Type B pancreatic cell (in vitro differentiated cells): ENCODE measurements at regions not wholly inside any gene's neighbourhood (a gene's known extent, or its start where the extent isn't known, plus 50 kb on each side); places are given as distances from the start of the nearest gene placed in this dataset.
"Not testable (repeated sequence)": the region's sequence is repeated elsewhere in the genome, so short reads cannot be mapped to it uniquely, and the experiment has no call there.

Source experiments
- DNase-seq: peaks from one replicate; pipeline ENCODE4 v3.0.0; 2021; ENCODE audit warnings: mixed read lengths; ENCODE audit not compliant: unreplicated experiment; ENCODE audit errors: extremely low spot score
- H3K27ac Mint-ChIP-seq: 2 replicates; pipeline ENCODE4 v1.8.0; 2021; ENCODE audit warnings: mild to moderate bottlenecking, mixed read lengths
- H3K27me3 Mint-ChIP-seq: 2 replicates; pipeline ENCODE4 v1.8.0; 2021; ENCODE audit warnings: mixed read lengths
- H3K36me3 Mint-ChIP-seq: 2 replicates; pipeline ENCODE4 v1.8.0; 2021; ENCODE audit warnings: mixed read lengths
- H3K4me1 Mint-ChIP-seq: one replicate; pipeline ENCODE4 v1.8.0; 2021; ENCODE audit warnings: mixed read lengths; ENCODE audit not compliant: unreplicated experiment
- H3K4me3 Mint-ChIP-seq: 2 replicates; pipeline ENCODE4 v1.8.0; 2021; ENCODE audit warnings: mild to moderate bottlenecking, mixed read lengths
- H3K9me3 Mint-ChIP-seq: 2 replicates; pipeline ENCODE4 v1.8.0; 2021; ENCODE audit warnings: mixed read lengths
- CTCF ChIP-seq: fragments of 200-600 bp; sonication (generic); conservative IDR thresholded peaks from 2 replicates; pipeline ENCODE4 v1.5.0; 2021; ENCODE audit warnings: antibody characterized with exemption, mild to moderate bottlenecking

DNA sequence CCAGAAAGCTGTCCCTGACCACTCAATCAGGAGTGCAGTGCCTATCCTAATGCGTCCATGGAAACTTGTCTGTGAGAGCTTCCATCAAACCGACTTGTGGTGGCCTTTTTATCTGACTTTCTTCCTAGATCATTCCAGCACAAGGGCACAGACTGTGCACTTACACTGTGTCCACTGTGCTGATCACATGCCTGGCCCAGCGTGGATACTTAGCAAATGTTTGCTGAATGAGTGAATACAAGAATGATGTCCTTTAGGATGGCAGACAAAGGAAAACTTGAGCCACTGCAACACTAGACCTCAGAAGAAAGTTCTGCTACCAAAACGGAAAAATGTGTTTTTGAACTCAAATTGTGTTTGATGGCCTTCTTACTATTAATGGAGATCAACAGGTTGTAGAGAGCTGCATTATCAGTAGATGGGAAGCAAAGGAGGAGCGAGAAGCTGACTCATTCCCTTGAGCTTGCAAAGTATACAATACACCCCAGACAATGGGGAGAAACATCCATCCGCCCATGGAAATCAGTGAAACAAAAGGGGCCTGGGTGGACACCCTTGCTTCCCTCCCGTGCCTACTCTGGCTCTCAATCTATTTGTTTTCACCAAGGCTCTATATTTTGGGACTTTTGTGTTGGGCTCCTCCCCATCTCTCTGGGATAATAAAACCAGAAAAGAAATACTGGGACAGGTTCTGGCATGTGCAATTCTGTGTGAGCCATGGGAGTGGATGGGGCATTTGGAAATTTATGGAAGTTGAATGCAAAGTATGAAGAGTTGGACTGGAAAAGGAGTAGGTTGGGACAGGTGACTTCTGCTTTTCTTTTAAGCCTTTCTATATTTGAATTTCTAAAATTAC lies 76.2 kb upstream of the ZFAND5 start:
- peaks cover 11% of the 10 kb centered on the region for H3K4me1 Mint-ChIP-seq
- H3K36me3 Mint-ChIP-seq = no peaks in the 10 kb centered on the region
- peaks cover 11% of the 10 kb centered on the region for H3K9me3 Mint-ChIP-seq
- H3K4me3 Mint-ChIP-seq = no peak overlapping the region
- no peak for DNase-seq
- no peak for TF ChIP-seq CTCF
- peak overlapping the region; percentile 69 for H3K27ac Mint-ChIP-seq
- H3K27me3 Mint-ChIP-seq = no peaks in the 10 kb centered on the region

DNA sequence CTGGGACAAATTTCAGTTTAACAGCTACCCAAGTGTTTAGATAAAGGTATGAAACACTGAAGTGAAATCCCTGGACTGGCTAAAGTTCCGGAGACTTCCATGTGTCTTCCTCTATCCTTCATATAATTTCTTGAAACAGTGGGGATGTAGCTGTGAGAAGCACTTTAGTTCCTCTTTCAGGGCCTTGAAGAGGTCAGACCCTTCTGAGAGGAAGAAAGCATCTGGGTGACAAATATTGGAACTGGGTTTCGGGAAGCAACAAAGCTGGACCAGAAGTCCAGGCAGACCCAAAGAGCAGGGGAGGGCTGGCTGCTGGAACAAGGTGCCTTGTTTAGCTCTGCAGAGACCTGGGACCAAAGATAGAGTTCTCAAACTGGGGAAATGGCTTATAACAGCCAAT lies 75.4 kb upstream of the ZFAND5 start:
- DNase-seq = no peak
- Mint-ChIP-seq H3K4me1 (peaks cover 11% of the 10 kb centered on the region), H3K9me3 (peaks cover 11% of the 10 kb centered on the region), H3K27ac (no peak overlapping the region), H3K27me3 (no peaks in the 10 kb centered on the region), H3K36me3 (no peaks in the 10 kb centered on the region), H3K4me3 (no peak overlapping the region)
- TF ChIP-seq CTCF = no peak

DNA sequence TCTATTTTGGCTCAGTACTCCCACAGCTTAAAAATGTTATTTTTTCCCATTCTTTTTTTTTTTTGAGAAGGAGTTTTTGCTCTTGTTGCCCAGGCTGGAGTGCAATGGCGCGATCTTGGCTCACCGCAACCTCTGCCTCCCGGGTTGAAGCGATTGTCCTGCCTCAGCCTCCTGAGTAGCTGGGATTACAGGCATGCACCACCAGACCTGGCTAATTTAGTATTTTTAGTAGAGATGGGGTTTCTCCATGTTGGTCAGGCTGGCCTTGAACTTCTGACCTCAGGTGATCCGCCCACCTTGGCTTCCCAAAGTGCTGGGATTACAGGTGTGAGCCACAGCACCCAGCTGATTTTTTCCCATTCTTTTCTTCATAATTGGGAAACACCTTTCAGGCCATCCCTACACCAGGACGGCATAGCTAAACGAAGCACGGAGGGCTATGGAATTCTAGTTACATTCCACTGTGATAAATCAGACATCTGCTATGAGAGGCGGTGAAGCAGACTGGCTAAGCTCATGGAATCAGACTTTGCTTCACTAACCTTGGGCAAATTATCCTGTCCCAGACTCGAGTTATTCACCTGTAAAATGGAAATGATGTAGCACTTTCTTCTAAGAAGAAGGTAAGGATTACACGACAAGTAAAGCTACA lies 68.7 kb upstream of the ZFAND5 start:
- H3K9me3 Mint-ChIP-seq, H3K4me3 Mint-ChIP-seq, H3K27me3 Mint-ChIP-seq, H3K36me3 Mint-ChIP-seq, H3K27ac Mint-ChIP-seq, H3K4me1 Mint-ChIP-seq, DNase-seq: not testable (repeated sequence)

GRCh38 chr9:72431036-72431435 lies 66.0 kb upstream of the ZFAND5 start:
- no peak for DNase-seq
- Mint-ChIP-seq H3K27ac (no peak overlapping the region), H3K9me3 (peaks cover 5% of the 10 kb centered on the region), H3K4me3 (no peak overlapping the region), H3K36me3 (no peaks in the 10 kb centered on the region), H3K27me3 (no peaks in the 10 kb centered on the region), H3K4me1 (peaks cover 5% of the 10 kb centered on the region)
- no peak for TF ChIP-seq CTCF

DNA sequence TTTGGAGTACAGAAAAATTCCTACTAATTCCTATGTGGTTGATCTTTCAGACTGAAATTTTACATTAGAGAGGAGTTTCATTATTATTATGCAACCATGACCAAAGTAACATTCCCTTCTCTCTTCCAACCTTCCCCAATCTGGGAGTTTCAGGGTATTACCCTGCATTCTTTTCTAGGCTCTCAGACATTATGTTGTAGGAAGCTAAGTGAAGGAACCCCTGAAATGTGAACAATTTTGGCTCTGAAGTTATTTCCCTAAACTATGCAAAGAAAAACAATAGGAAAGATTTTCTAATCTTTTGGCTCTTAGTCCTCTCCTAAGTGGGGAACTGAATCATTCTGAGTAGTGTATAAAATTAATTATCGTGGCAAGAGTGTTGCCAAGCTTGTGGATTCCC lies 63.3 kb upstream of the ZFAND5 start:
- TF ChIP-seq CTCF = no peak
- H3K9me3 Mint-ChIP-seq = peaks cover 5% of the 10 kb centered on the region
- no peaks in the 10 kb centered on the region for H3K36me3 Mint-ChIP-seq
- DNase-seq = no peak
- H3K27me3 Mint-ChIP-seq = no peaks in the 10 kb centered on the region
- H3K4me3 Mint-ChIP-seq = no peak overlapping the region
- no peak overlapping the region for H3K27ac Mint-ChIP-seq
- H3K4me1 Mint-ChIP-seq = peaks cover 5% of the 10 kb centered on the region

DNA sequence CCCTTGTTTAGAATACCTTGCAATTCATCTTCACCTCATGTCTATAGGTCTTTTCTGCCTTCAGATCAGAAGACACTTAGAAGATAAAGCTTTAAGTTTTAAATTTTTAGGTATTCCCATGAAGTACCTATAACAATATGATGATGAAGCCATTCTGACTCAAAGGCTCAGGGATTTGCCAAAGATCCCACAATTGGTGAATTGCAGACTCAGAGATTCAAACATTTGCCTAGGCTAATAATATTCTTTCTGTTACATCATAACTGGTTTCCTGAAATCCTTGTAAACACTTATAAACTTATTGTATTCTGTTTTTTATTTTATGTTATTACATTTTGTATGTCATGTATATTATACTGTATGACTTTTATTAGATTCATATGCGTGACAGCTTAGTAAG lies 62.8 kb upstream of the ZFAND5 start:
- H3K27me3 Mint-ChIP-seq = no peaks in the 10 kb centered on the region
- TF ChIP-seq CTCF = no peak
- no peak overlapping the region for H3K4me3 Mint-ChIP-seq
- H3K4me1 Mint-ChIP-seq = peaks cover 5% of the 10 kb centered on the region
- no peaks in the 10 kb centered on the region for H3K36me3 Mint-ChIP-seq
- H3K27ac Mint-ChIP-seq = no peak overlapping the region
- no peak for DNase-seq
- peaks cover 5% of the 10 kb centered on the region for H3K9me3 Mint-ChIP-seq
